ENCODE measurements at regions not wholly inside any gene's neighbourhood (a gene's known extent, or its start where the extent isn't known, plus 50 kb on each side); places are given as distances from the start of the nearest gene placed in this dataset.

GRCh38 chr15:97425596-97425995, 534.9 kb upstream of the ARRDC4 start:
- no peak for DNase-seq

GRCh38 chr15:97443101-97443500, 517.4 kb upstream of the ARRDC4 start:
- DNase-seq = no peak

- DNase-seq = no peak
Observed at GRCh38 chr15:97446138-97446537, 514.4 kb upstream of the ARRDC4 start.

GRCh38 chr15:97456521-97457202, 503.8 kb upstream of the ARRDC4 start:
- no peak for DNase-seq

GRCh38 chr15:97457203-97457847, 503.2 kb upstream of the ARRDC4 start:
- no peak for DNase-seq

- no peak for DNase-seq
Observed at GRCh38 chr15:97459771-97460170, 500.7 kb upstream of the ARRDC4 start.

GRCh38 chr15:97461226-97461625, 499.3 kb upstream of the ARRDC4 start:
- no peak for DNase-seq

GRCh38 chr15:97463696-97464095, 496.8 kb upstream of the ARRDC4 start:
- DNase-seq = no peak

- no peak for DNase-seq
Observed at GRCh38 chr15:97470417-97470816, 490.1 kb upstream of the ARRDC4 start.

GRCh38 chr15:97473627-97474026, 486.9 kb upstream of the ARRDC4 start:
- no peak for DNase-seq

GRCh38 chr15:97479957-97480356, 480.5 kb upstream of the ARRDC4 start:
- no peak for DNase-seq

GRCh38 chr15:97482521-97482920, 478.0 kb upstream of the ARRDC4 start:
- DNase-seq = no peak

GRCh38 chr15:97483232-97483631, 477.3 kb upstream of the ARRDC4 start:
- no peak for DNase-seq

GRCh38 chr15:97490429-97490828, 470.1 kb upstream of the ARRDC4 start:
- DNase-seq = no peak

- DNase-seq = no peak
Observed at GRCh38 chr15:97501291-97501690, 459.2 kb upstream of the ARRDC4 start.

- DNase-seq = no peak
Observed at GRCh38 chr15:97502038-97502437, 458.5 kb upstream of the ARRDC4 start.

- no peak for DNase-seq
Observed at GRCh38 chr15:97504031-97504792, 456.3 kb upstream of the ARRDC4 start.

GRCh38 chr15:97517737-97518136, 442.8 kb upstream of the ARRDC4 start:
- DNase-seq = no peak

GRCh38 chr15:97520689-97521088, 439.8 kb upstream of the ARRDC4 start:
- DNase-seq = no peak

GRCh38 chr15:97521381-97522285, 438.9 kb upstream of the ARRDC4 start:
- no peak for DNase-seq

- no peak for DNase-seq
Observed at GRCh38 chr15:97522347-97522746, 438.2 kb upstream of the ARRDC4 start.

- no peak for DNase-seq
Observed at GRCh38 chr15:97525809-97526208, 434.7 kb upstream of the ARRDC4 start.

- no peak for DNase-seq
Observed at GRCh38 chr15:97528238-97528637, 432.3 kb upstream of the ARRDC4 start.

All from activated CD4-positive, alpha-beta T cell treated with anti-CD3 and anti-CD28 coated beads for 48 hours (primary cell).